ENCODE measurements at regions not wholly inside any gene's neighbourhood (a gene's known extent, or its start where the extent isn't known, plus 50 kb on each side); places are given as distances from the start of the nearest gene placed in this dataset.
"Not testable (repeated sequence)": the region's sequence is repeated elsewhere in the genome, so short reads cannot be mapped to it uniquely, and the experiment has no call there.

- no peaks in the 10 kb centered on the region for H3K27me3 ChIP-seq (ENCODE audit: insufficient read depth, low read length, poor library complexity, severe bottlenecking)
- H3F3A ChIP-seq (ENCODE audit: low read depth) = no peaks in the 10 kb centered on the region
- no peak overlapping the region for H2AFZ ChIP-seq (ENCODE audit: low read length)
- no peaks in the 10 kb centered on the region for H4K20me1 ChIP-seq (ENCODE audit: insufficient read depth, low read length, poor library complexity, severe bottlenecking)
- no peaks in the 10 kb centered on the region for H3K9me2 ChIP-seq (replicated peaks; ENCODE audit: low read depth, low read length)
- H3K4me2 ChIP-seq (ENCODE audit: low read depth, low read length, poor library complexity, severe bottlenecking) = no peak overlapping the region
- H3K9me3 ChIP-seq (ENCODE audit: insufficient read depth, low read depth, low read length) = peaks cover 7% of the 10 kb centered on the region; the same call in 1 of the 2 replicates
- H3K4me3 ChIP-seq (ENCODE audit: low read length, poor library complexity, severe bottlenecking) = no peak overlapping the region
- no peak overlapping the region for H3K9ac ChIP-seq (ENCODE audit: low read depth, low read length, poor library complexity, severe bottlenecking)
- no peak for TF ChIP-seq EZH2phosphoT487 (IDR thresholded peaks at IDR 0.05; ENCODE audit: borderline replicate concordance)
- H3K79me2 ChIP-seq (ENCODE audit: insufficient read depth, low read length) = no peaks in the 10 kb centered on the region
- H3K4me1 ChIP-seq (ENCODE audit: insufficient read depth, low read length, poor library complexity, severe bottlenecking) = no peaks in the 10 kb centered on the region
- H3K36me3 ChIP-seq (ENCODE audit: insufficient read depth, low read length) = no peaks in the 10 kb centered on the region
Measured at GRCh38 chr20:47921408-47921807, 136.1 kb upstream of the SULF2 start.

GRCh38 chr20:47917549-47918070 lies 132.3 kb upstream of the SULF2 start:
- peaks cover 7% of the 10 kb centered on the region; the same call in 1 of the 2 replicates for H3K9me3 ChIP-seq (ENCODE audit: insufficient read depth, low read depth, low read length)
- no peaks in the 10 kb centered on the region for H3K27me3 ChIP-seq (ENCODE audit: insufficient read depth, low read length, poor library complexity, severe bottlenecking)
- H3K4me3 ChIP-seq (ENCODE audit: low read length, poor library complexity, severe bottlenecking) = no peak overlapping the region
- H3K9ac ChIP-seq (ENCODE audit: low read depth, low read length, poor library complexity, severe bottlenecking) = no peak overlapping the region
- TF ChIP-seq, protein P1, sequence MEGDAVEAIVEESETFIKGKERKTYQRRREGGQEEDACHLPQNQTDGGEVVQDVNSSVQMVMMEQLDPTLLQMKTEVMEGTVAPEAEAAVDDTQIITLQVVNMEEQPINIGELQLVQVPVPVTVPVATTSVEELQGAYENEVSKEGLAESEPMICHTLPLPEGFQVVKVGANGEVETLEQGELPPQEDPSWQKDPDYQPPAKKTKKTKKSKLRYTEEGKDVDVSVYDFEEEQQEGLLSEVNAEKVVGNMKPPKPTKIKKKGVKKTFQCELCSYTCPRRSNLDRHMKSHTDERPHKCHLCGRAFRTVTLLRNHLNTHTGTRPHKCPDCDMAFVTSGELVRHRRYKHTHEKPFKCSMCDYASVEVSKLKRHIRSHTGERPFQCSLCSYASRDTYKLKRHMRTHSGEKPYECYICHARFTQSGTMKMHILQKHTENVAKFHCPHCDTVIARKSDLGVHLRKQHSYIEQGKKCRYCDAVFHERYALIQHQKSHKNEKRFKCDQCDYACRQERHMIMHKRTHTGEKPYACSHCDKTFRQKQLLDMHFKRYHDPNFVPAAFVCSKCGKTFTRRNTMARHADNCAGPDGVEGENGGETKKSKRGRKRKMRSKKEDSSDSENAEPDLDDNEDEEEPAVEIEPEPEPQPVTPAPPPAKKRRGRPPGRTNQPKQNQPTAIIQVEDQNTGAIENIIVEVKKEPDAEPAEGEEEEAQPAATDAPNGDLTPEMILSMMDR (conservative IDR thresholded peaks at IDR 0.05; ENCODE audit: low read length) = no peak
- no peak for TF ChIP-seq EZH2phosphoT487 (IDR thresholded peaks at IDR 0.05; ENCODE audit: borderline replicate concordance)
- H3F3A ChIP-seq (ENCODE audit: low read depth) = no peaks in the 10 kb centered on the region
- H3K79me2 ChIP-seq (ENCODE audit: insufficient read depth, low read length) = no peaks in the 10 kb centered on the region
- no peak overlapping the region for H3K4me2 ChIP-seq (ENCODE audit: low read depth, low read length, poor library complexity, severe bottlenecking)
- no peaks in the 10 kb centered on the region for H3K9me2 ChIP-seq (replicated peaks; ENCODE audit: low read depth, low read length)
- H4K20me1 ChIP-seq (ENCODE audit: insufficient read depth, low read length, poor library complexity, severe bottlenecking) = no peaks in the 10 kb centered on the region
- no peaks in the 10 kb centered on the region for H3K36me3 ChIP-seq (ENCODE audit: insufficient read depth, low read length)
- no peaks in the 10 kb centered on the region for H3K4me1 ChIP-seq (ENCODE audit: insufficient read depth, low read length, poor library complexity, severe bottlenecking)
- H2AFZ ChIP-seq (ENCODE audit: low read length) = no peak overlapping the region

DNA sequence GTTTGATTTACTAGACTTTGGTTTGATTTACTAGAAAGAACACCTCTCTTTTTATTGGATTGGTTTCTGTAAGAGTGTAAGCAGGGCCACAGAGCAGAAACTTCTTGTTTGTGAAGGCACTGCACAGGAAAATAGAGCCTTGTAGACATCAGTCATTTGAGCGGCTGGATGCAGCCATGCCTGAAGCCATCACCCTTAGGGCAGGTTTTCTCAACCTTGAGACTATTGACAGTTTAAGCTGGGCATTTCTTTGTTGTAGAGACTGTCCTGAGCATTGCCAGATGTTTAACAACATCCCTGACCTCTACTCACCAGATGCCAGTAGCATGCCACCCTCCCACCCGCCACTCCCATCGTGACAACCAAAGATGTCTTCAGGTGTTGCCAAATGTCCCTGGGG lies 130.2 kb upstream of the SULF2 start:
- Histone ChIP-seq H3K4me3 (ENCODE audit: low read length, poor library complexity, severe bottlenecking) (no peak overlapping the region), H3K79me2 (ENCODE audit: insufficient read depth, low read length) (no peaks in the 10 kb centered on the region), H2AFZ (ENCODE audit: low read length) (no peak overlapping the region), H3K9ac (ENCODE audit: low read depth, low read length, poor library complexity, severe bottlenecking) (no peak overlapping the region), H3K4me2 (ENCODE audit: low read depth, low read length, poor library complexity, severe bottlenecking) (no peak overlapping the region), H3K27me3 (ENCODE audit: insufficient read depth, low read length, poor library complexity, severe bottlenecking) (no peaks in the 10 kb centered on the region), H3K9me2 (replicated peaks; ENCODE audit: low read depth, low read length) (no peaks in the 10 kb centered on the region), H3F3A (ENCODE audit: low read depth) (no peaks in the 10 kb centered on the region), H4K20me1 (ENCODE audit: insufficient read depth, low read length, poor library complexity, severe bottlenecking) (no peaks in the 10 kb centered on the region), H3K9me3 (ENCODE audit: insufficient read depth, low read depth, low read length) (peaks cover 7% of the 10 kb centered on the region; the same call in 1 of the 2 replicates), H3K36me3 (ENCODE audit: insufficient read depth, low read length) (no peaks in the 10 kb centered on the region), H3K4me1 (ENCODE audit: insufficient read depth, low read length, poor library complexity, severe bottlenecking) (no peaks in the 10 kb centered on the region)
- TF ChIP-seq, protein P1 (conservative IDR thresholded peaks at IDR 0.05; ENCODE audit: low read length) = no peak
- no peak for TF ChIP-seq EZH2phosphoT487 (IDR thresholded peaks at IDR 0.05; ENCODE audit: borderline replicate concordance)

DNA sequence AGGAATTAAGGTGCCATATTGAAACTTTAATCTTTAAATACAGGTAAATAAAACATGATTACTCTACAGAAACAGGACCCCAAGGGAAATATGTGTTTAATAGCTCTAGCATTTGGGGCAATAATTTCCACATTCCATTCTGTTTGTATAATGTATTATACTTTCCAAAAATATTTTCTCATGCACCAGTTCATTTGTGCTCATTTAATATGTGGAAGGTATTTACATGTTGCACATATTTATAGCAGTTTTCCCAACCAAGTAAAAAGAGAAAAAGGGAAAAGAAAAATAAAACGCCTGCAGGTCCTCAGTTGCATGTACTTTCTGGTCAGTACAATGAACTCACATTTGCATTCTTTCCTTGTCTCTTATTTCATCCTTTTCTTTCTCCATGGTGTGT lies 129.5 kb upstream of the SULF2 start:
- H3K4me2 ChIP-seq (ENCODE audit: low read depth, low read length, poor library complexity, severe bottlenecking) = no peak overlapping the region
- no peaks in the 10 kb centered on the region for H3K36me3 ChIP-seq (ENCODE audit: insufficient read depth, low read length)
- no peaks in the 10 kb centered on the region for H3K27me3 ChIP-seq (ENCODE audit: insufficient read depth, low read length, poor library complexity, severe bottlenecking)
- no peaks in the 10 kb centered on the region for H3K9me2 ChIP-seq (replicated peaks; ENCODE audit: low read depth, low read length)
- H3K4me1 ChIP-seq (ENCODE audit: insufficient read depth, low read length, poor library complexity, severe bottlenecking) = no peaks in the 10 kb centered on the region
- TF ChIP-seq, protein P1 (conservative IDR thresholded peaks at IDR 0.05; ENCODE audit: low read length) = no peak
- TF ChIP-seq EZH2phosphoT487 (IDR thresholded peaks at IDR 0.05; ENCODE audit: borderline replicate concordance) = no peak
- no peaks in the 10 kb centered on the region for H3K79me2 ChIP-seq (ENCODE audit: insufficient read depth, low read length)
- no peak overlapping the region for H2AFZ ChIP-seq (ENCODE audit: low read length)
- H3K9me3 ChIP-seq (ENCODE audit: insufficient read depth, low read depth, low read length) = peaks cover 7% of the 10 kb centered on the region; the same call in 1 of the 2 replicates
- no peaks in the 10 kb centered on the region for H4K20me1 ChIP-seq (ENCODE audit: insufficient read depth, low read length, poor library complexity, severe bottlenecking)
- no peaks in the 10 kb centered on the region for H3F3A ChIP-seq (ENCODE audit: low read depth)
- H3K9ac ChIP-seq (ENCODE audit: low read depth, low read length, poor library complexity, severe bottlenecking) = no peak overlapping the region
- no peak overlapping the region for H3K4me3 ChIP-seq (ENCODE audit: low read length, poor library complexity, severe bottlenecking)

- H3K4me3 ChIP-seq (ENCODE audit: low read length, poor library complexity, severe bottlenecking); H3K9me3 ChIP-seq (ENCODE audit: insufficient read depth, low read depth, low read length); H4K20me1 ChIP-seq (ENCODE audit: insufficient read depth, low read length, poor library complexity, severe bottlenecking); H3K4me1 ChIP-seq (ENCODE audit: insufficient read depth, low read length, poor library complexity, severe bottlenecking); H3K36me3 ChIP-seq (ENCODE audit: insufficient read depth, low read length); H3K27me3 ChIP-seq (ENCODE audit: insufficient read depth, low read length, poor library complexity, severe bottlenecking); H2AFZ ChIP-seq (ENCODE audit: low read length); H3K79me2 ChIP-seq (ENCODE audit: insufficient read depth, low read length); H3K9me2 ChIP-seq (replicated peaks; ENCODE audit: low read depth, low read length); H3F3A ChIP-seq (ENCODE audit: low read depth); H3K9ac ChIP-seq (ENCODE audit: low read depth, low read length, poor library complexity, severe bottlenecking); H3K4me2 ChIP-seq (ENCODE audit: low read depth, low read length, poor library complexity, severe bottlenecking): not testable (repeated sequence)
Measured at GRCh38 chr20:47912786-47913501, 127.7 kb upstream of the SULF2 start.
